ENCODE measurements at regions not wholly inside any gene's neighbourhood (a gene's known extent, or its start where the extent isn't known, plus 50 kb on each side); places are given as distances from the start of the nearest gene placed in this dataset.

GRCh38 chr1:34418166-34418565 lies 241.5 kb downstream of the C1orf94 start:
- TF ChIP-seq CTCF (conservative IDR thresholded peaks at IDR 0.05), result no peak
- no peak overlapping the region for H3K27ac ChIP-seq

GRCh38 chr1:34419663-34420136 lies 243.0 kb downstream of the C1orf94 start:
- TF ChIP-seq ZFX (IDR thresholded peaks at IDR 0.05) (no peak), CTCF (conservative IDR thresholded peaks at IDR 0.05) (peak; percentile 27)
- H3K27ac ChIP-seq, result no peak overlapping the region

GRCh38 chr1:34425046-34425445 lies 248.3 kb downstream of the C1orf94 start:
- TF ChIP-seq CTCF (conservative IDR thresholded peaks at IDR 0.05) (no peak), ZFX (IDR thresholded peaks at IDR 0.05) (no peak)
- H3K27ac ChIP-seq, result no peak overlapping the region

GRCh38 chr1:34425785-34426184 lies 249.1 kb downstream of the C1orf94 start:
- no peak overlapping the region for H3K27ac ChIP-seq
- TF ChIP-seq CTCF (conservative IDR thresholded peaks at IDR 0.05), result no peak
- no peak for TF ChIP-seq ZFX (IDR thresholded peaks at IDR 0.05)

GRCh38 chr1:34426325-34426896 lies 249.7 kb downstream of the C1orf94 start:
- H3K27ac ChIP-seq, result no peak overlapping the region
- TF ChIP-seq CTCF (conservative IDR thresholded peaks at IDR 0.05), result no peak
- TF ChIP-seq ZFX (IDR thresholded peaks at IDR 0.05), result no peak

GRCh38 chr1:34427170-34427569 lies 250.5 kb downstream of the C1orf94 start:
- TF ChIP-seq ZFX (IDR thresholded peaks at IDR 0.05) (no peak), CTCF (conservative IDR thresholded peaks at IDR 0.05) (no peak)

GRCh38 chr1:34433099-34433498 lies 256.4 kb downstream of the C1orf94 start:
- H3K27ac ChIP-seq, result no peak overlapping the region
- no peak for TF ChIP-seq ZFX (IDR thresholded peaks at IDR 0.05)
- no peak for TF ChIP-seq CTCF (conservative IDR thresholded peaks at IDR 0.05)

More at GRCh38 chr1:34427170-34427569, 250.5 kb downstream of the C1orf94 start:
- H3K27ac ChIP-seq, result no peak overlapping the region
